AML-193 (cell line): ENCODE measurements at regions not wholly inside any gene's neighbourhood (a gene's known extent, or its start where the extent isn't known, plus 50 kb on each side); places are given as distances from the start of the nearest gene placed in this dataset.
"Not testable (repeated sequence)": the region's sequence is repeated elsewhere in the genome, so short reads cannot be mapped to it uniquely, and the experiment has no call there.

Source experiments
- DNase-seq, 2 experiments: peaks; one replicate each; lab custom pipeline; 2025; lab: John Stamatoyannopoulos, UW

DNA sequence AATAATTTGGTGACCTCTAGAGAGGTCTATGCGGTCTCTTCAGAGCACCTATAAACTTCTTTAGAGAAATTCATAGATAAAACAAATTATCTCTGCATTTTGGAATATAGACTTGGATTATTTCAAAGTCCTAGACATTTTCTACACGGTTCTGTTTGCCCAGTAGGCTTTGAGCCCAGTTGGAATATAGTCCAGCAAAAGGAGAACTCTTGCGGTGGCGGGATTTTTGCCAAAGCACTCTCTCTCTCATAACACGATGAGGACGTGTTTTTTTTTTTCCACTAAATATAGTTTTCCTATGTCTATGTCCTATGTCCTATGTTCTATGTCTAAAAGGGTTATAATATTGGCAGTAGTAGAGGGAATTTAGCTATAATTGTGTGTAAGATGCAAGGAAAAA is 164.9 kb upstream of the AGR3 start:
- DNase-seq: no peak

DNA sequence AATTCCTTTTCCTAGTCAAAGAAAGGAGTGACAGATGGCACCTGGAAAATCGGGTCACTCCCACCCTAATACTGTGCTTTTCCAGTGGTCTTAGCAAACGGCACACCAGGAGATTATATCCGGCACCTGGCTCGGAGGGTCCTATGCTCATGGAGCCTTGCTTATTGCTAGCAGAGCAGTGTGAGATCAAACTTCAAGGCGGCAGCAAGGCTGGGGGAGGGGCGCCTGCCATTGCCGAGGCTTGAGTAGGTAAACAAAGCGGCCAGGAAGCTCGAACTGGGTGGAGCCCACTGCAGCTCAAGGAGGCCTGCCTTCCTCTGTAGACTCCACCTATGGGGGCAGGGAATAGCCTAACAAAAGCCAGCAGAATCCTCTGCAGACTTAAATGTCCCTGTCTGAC is 171.4 kb upstream of the AGR3 start:
- DNase-seq: not testable (repeated sequence)

DNA sequence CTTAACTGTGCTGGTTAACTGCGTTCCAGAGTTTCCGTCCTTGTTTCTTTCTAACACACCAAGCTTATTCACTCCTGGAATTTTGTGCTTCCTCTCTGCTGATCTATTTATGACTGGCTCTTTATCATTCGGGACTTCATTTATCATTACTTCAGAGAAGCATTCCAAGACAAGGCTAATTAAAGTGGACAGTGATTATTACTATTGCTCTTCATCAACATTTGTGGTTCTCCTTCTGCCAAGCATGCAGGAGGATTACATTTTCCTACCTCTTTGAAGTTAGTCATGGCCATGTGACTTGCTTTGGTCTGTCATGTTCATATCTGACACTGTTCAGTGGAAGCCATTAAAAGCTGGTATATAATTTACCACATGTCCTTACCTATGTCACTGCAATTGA is 172.4 kb upstream of the AGR3 start:
- no peak for DNase-seq

DNA sequence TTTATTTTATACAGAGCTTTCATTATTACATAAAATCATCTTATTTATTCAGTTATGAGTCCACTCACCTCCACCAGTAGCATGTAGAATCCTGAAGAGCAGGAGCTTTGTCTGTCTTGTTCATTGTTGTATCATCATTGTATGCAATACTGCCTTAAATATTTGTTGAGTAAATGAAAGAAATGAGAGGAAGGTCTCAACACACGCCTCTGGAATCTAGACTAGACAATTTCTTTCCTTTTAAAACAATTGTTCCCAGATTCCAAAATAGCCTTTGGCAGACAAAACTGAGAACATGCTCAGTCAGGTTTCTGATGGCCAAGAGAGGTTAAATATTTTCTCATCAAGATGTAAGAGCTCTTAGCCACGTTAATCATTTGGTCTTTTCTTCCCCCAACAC is 173.1 kb upstream of the AGR3 start:
- no peak for DNase-seq

DNA sequence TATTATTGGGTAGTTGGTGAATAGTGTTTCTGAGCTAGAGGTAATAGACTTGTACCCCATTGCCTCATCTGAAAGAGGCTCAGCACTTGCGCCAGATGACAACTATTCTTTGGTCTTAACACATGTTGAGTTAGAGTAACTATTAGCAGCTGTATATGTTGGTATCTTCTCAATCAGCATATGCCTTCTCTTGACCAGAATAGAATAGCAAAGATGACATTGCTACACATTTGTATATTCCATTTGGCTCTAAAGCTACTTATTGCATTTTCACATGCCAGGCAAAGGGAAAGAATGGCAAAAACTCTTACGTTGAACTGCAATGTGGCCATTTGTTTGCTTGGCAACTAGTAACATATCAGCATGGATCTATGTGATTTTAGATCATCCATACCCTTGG is 173.8 kb upstream of the AGR3 start:
- no peak for DNase-seq

DNA sequence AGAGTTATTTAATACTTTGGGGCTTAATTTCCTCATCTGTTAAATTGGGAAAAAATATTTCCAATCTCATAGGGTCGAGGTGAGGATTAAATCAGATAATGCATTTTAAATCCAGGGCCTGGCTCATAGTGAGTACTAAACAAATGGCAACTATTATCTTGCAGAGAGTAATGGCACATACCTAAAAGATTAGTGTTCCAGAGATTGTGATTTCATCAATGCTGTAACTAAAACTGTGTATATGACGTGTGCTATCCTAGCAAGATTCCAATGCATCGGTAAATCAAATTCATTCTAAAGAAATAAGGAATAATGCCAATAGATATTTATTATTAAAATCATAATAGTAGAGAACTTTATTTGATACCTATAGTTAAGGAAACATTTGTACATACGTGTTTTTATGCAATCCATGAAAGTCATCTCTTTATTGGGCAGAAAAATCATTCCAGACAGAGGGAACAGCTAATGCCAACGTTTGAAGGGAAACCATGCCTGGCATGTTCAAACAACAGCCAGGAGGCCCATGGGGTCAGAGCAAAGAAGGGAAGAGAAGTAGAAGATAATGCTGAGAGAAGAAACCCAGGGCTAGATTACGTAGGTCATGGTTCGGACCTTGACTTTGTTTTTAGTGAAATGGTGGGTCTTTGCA is 174.8 kb upstream of the AGR3 start:
- no peak for DNase-seq

DNA sequence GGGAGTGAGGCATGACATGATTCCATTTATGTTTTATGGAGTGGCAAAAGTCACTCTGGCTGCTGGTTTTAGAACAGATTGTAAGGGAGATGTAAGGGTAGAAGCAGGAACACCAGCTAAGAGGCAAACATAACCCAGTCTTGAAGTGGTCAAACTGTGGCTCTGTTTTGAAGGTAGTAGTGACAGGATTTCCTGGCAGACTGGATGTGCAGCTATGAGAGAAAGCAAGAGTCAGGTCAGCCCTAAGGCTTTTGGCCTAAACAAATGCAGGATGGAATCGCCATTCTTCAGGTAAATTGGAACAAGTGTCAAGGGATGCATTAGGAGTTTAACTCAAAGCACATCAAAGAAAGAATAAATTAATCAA is 175.3 kb upstream of the AGR3 start:
- DNase-seq: no peak

DNA sequence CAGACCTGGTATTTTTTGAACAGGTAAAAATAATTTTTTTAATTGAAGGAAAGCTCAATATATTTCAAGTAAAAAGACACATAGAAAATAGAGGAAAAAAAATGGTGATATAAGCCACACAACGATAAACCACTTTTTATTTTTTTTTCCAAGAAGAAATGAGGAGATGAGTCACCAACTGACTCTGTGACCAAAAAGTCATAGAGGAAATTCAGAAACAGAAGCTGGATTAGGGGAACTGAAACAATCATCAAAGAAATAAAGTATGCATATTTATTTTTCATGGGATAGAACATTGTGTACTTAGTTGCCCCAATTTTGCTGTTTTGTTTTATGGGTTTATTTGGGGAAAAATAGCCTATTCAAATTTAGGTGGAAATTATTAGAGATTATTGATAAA is 176.8 kb upstream of the AGR3 start:
- peak; percentile 88 to 91 for DNase-seq

DNA sequence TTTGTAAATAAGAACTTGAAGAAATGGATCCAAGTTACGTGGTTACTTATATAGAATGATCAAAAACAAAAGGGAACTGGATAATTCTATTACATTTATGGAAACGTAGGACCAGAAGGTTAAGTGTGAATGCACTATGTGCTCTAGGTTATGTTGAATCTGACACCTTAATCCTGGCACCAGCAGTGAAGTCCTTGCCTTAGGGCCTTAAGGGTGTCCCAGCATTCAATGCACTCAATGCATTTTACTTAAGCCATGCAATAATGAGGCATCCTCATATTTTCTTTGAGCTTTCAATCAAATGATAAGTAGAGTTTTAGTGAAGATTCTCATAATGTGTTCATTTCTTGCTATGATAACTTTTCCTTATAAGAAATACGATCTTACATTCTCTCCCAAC is 178.3 kb upstream of the AGR3 start:
- no peak for DNase-seq

DNA sequence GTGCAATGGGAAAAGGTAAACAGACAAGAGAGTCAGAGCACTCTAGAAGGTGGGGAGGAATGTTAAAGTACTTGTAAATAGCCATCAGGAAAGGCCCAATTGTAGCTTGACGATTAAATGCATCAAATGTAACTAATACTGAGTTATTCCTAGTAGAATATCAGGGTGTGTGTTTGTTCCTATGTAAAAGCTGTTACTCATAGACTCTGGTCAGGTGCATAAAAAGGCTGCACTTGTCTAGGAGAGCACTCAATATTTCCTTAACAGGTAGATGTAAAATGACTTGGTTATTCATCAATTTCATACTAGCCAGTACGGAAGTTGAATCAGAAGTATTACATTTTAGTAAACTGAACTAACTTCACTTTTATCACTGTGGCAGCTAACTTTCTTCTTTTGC is 179.7 kb upstream of the AGR3 start:
- DNase-seq: no peak

DNA sequence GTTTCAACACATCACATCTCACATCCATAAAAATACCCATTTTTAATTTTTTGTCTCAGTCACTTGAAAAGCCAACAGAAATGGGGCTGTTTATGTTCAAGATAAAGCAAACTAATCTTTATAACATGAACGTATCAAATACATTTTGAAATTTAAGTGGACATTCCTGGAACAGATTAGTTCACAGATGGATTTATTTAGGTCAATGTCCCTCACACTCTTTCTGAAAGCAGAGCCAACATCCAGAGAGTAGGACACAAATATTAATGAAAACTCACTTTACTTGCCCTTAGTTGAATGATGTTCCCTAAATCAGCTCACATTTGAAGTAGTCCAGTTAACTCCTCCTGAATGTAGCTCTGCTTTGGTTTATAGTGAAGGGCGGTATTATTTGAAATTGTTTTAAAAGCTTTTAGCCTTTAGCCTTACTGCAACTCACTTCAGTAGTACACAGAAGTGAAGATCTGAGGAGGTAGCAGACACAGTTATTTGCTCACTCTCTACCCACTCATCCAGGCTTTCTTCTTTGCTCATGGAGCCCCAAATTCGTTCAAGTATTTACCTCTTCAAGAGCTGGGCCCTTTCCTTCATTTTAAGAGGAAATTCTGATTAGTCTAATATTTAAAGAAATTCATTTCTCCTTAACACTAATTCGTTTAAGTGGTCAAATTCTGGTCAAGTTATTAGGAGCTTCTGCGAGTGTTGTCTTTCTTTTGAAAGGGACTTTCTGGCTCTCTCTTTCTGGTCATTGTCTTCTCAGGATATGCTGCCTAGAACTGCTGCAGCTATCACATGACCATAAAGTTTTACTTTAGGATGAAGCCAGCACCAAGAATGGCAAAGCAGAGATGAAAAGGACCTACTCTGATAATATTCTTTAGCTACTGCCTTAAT is 180.6 kb upstream of the AGR3 start:
- no peak for DNase-seq

DNA sequence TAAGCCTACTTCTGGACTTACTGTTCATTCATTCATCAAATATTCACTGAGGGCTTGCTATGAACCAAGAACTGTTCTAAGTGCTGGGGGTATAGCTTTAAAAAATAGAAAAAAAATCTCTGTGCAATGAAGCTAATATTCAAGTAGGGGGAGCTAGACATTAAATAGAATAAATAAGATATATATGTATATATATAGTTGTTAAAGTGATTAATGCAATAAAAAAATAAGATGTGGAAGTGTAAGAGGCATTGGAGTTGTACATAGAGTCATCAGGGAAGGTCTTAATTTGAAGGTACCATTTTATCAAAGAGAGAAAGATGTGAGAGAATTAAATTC is 181.2 kb upstream of the AGR3 start:
- DNase-seq: peak; percentile 61 to 67

DNA sequence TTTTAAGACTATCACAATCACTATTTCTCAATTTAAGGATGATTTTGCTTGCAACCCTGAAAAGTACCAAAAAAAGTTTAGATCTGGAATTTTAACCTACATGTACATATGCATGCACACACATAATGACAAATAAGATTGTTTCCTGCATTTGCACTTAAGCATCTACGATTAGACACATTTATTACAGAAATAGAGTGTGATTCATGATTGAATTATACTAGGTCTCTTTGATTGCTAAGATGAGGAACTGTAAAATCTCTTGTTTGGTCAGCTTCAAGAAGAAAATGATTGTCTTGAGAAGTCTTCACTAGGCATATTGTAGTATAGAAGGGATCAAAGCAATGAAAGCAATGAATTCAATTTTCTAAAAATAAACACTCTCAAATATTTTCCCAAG is 185.9 kb upstream of the AGR3 start:
- no peak for DNase-seq

DNA sequence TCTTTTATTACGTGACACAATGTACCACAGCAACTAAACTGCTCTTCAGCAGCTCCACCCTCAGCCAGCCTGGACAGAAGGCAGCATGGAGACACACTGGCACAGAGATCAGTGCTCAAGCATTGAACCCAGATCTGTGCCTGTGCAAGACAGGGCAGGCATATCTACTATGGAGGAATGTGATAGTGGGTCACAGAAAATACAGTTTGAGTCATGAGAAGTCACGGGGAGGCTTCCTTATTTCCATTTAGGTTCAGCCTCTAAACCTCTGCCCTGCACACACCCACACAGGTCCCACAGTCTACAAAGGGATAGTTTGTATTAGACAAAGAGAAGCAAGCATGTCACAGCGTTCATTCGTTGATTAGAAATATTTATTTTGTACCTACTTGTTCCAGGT is 187.4 kb upstream of the AGR3 start:
- no peak for DNase-seq

DNA sequence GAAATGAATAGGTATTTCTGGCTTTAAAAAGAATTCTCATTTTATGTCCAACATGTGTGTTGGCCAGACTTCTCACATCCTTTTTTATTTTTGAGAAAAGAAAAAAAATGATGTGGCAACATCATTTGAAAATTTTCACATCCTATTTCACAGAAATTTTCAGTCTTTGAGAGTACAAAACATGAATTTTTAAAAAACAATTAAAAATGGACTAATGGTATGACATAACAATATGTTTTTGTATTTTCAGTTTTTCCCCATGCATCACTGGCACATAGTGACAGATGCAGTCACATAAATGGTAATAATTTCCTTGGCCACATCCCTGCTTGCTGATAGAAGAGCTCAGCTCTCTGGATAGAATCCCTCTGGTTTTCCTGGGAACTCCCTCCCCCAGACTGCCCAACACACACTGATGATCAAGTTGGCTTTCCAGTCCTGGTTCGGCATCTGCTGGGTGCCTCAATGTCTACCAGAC is 188.5 kb upstream of the AGR3 start:
- no peak for DNase-seq

DNA sequence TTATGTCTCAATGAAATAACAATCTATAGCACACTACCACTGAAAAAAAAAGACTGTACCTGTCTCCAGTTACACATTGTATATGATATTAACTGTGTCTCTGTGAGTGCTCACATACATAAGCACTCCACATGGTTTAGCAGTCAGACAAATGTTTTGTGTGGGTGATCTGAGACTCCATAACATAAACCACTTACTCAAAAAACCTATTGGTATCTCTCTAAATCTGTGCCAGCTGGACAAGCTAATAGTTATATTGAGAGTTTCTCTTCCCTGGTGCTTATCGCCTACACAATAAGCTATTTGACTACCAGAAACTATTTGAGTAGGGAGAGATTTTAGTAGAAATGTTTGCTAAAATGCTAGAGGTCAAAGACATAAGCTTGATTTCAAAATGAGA is 190.1 kb upstream of the AGR3 start:
- no peak for DNase-seq

DNA sequence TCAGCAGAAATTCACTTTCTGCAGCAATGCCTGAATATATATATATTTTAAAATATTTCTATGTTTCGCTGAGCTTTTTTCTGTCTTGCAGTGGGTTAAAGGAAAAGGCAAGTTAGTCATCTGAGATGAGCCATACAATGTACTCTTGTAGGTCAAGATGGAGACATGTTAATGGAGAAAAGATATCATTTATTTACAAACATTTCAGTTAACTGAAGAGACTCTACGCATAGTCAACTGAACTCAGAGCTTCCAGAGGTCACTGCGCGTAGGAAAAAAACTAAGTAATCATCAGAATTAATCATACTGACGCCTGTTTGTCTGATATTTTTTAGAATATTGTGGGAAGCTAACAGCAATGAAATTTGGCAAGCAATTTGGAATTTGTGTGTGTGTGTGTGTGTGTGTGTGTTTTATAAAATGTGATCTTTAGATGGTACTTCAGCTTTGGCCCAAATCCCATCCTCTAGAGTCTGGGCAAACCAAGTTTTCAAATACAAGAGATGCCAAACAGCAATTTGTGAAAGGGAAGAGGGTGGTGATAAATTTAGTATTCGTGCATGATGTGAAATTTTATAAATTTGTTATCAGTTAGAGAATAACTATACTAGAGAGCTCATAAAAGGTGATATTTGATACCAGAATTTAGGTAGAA is 193.9 kb upstream of the AGR3 start:
- no peak for DNase-seq

DNA sequence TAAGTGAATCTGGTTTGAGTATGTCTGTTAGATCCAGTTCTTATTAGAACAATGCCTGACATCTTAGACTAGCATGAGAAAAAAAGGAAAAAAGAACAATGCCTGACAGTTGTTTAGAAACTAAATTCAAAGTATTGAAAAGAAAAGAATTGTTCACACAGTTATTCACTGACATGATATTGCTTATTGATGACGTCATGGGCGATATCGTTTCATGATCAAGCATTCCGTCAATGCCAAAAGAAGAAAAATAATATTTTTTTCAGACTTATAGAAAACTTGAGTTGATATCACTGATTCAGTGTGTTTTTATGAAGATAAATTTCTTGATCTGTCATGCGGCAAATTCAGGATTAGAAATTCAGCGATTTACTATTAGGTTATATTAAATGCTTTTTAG is 196.5 kb upstream of the AGR3 start:
- DNase-seq: no peak

DNA sequence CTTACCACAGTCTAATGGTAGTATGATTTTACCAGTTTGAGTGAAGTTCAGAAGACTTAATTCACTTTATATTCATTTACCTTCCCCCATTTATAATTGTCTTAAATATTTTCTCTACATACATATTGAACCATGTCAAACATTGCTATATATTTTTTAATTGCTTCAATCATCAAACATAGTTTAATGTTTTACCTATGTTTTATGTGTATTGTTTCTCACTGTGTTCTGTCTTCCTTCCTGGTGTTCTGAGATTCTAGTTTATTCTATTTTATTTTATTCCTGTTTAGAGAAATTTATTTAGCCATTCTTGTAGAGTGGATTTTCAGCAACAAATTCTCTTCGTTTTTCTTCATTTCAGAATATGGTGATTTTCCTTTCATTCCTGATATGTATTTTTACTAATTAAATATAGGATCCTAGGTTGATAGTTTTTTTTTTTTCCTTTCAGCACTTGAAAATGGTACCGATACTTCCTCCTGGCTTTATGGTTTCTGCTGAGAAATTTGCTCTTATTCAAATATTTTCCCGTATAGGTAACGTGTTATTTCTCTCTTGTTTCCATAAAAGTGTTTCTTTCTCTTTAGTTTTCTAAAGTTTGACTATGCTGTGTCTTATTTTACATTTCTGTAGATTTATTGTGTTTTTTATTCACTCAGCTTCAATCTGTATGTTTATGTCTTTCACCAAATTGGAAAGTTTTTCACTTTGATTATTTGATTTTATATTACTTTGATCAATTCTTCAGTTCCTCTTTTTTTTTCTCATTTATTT is 201.8 kb upstream of the AGR3 start:
- DNase-seq: no peak

DNA sequence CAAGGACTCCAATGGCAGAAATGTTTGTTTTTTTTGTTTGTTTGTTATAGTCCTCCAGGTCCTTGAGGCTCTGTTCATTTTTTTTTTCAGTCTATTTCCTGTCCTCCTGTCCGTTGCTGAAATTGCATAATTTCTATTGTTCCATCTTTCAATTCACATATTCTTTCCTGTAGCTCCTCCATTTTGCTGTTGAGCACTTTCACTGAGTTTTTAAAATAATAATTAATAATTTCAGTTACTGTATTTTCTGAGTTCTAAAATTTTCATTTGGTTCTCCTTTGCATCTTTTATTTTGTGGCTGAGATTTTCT is 202.3 kb upstream of the AGR3 start:
- DNase-seq: no peak

DNA sequence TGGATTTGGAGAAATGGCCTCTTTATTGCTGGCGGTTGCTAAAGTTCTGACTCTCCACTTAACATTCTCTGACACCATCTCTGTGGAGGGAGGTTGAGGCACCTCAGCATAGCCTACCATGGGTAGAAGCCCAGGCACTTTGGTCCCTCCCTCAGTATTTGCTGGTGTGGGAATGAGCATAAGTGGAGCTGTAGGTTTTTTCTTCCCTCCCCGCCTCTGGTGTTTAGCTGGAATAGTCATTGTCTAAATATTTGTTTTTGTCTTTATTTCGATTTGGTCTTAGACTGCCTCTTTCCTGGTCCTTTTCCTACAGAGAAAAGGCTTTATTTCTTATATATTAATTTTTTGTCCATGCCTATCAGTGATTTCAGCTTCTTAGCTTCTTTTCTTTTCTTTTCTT is 203.4 kb upstream of the AGR3 start:
- no peak for DNase-seq

DNA sequence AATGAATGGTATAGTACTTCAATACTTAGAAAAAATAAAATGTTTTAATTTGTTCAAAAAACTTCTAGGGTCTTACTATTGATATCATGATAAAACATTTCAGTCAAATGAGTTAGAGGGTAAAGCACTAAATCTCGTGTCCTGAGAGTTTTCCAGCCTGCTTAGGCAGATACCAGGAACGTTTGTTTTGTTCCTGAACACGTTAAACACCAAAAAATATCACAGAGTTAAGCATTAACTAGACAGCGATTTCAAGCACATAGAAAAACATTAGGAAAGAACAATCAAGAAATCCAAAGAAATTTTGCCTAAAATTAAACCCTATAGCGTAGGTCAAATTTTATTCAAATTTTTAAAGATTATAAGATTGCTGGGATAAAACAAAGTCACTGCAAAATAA is 204.6 kb upstream of the AGR3 start:
- no peak for DNase-seq

DNA sequence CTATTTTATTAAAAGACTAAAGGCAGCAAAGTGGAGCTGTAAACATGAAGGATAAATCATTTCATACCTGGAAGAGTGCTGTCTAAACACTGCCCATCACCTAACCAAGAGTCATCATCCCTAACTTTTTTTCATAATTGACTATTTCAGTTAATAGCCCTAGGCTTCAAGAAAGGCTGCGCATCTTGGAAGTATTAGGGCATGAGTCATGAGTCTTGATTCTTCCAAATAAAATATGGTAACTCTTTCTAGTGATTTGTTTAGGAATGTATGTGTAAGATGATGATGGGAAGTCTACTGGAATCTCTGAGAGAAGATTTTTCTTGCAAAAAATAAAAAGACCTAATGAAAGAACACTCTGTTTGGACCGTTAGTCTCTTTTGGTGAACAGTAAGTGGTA is 207.7 kb upstream of the AHR start:
- no peak for DNase-seq
